Transverse colon (tissue), 4 donors: ENCODE measurements at regions not wholly inside any gene's neighbourhood (a gene's known extent, or its start where the extent isn't known, plus 50 kb on each side); places are given as distances from the start of the nearest gene placed in this dataset.
"Not testable (repeated sequence)": the region's sequence is repeated elsewhere in the genome, so short reads cannot be mapped to it uniquely, and the experiment has no call there.

ENCODE experiments used
- POLR2A ChIP-seq: fragments of 450-650 bp; IDR thresholded peaks from one replicate; pipeline ENCODE4 v1.6.1; 2016; ENCODE audit warnings: antibody characterized with exemption, mild to moderate bottlenecking, moderate library complexity
- POLR2AphosphoS5 ChIP-seq, 3 donors: sonication (generic); formaldehyde crosslinking; IDR thresholded peaks; one replicate each; pipeline ENCODE4 v1.6.1; 2016; ENCODE audit warnings: antibody characterized with exemption in 3 of 3
- TF ChIP-seq, protein P1 (sequence below), 5 experiments: fragments of 200-600 bp in 3 of 5; fragments of 450-650 bp in 2 of 5; sonication (generic) in 3 of 5; IDR thresholded peaks; 1 replicate in 2 of 5; 2 replicates in 3 of 5; pipeline ENCODE4 v1.5.1; 2016 to 2017; ENCODE audit warnings: antibody characterized with exemption in 5 of 5, inconsistent platforms in 3 of 5, mild to moderate bottlenecking in 2 of 5, moderate library complexity in 1 of 5

GRCh38 chr6:58121616-58122015 is 804.2 kb downstream of the PRIM2 start:
- TF ChIP-seq, protein P1, sequence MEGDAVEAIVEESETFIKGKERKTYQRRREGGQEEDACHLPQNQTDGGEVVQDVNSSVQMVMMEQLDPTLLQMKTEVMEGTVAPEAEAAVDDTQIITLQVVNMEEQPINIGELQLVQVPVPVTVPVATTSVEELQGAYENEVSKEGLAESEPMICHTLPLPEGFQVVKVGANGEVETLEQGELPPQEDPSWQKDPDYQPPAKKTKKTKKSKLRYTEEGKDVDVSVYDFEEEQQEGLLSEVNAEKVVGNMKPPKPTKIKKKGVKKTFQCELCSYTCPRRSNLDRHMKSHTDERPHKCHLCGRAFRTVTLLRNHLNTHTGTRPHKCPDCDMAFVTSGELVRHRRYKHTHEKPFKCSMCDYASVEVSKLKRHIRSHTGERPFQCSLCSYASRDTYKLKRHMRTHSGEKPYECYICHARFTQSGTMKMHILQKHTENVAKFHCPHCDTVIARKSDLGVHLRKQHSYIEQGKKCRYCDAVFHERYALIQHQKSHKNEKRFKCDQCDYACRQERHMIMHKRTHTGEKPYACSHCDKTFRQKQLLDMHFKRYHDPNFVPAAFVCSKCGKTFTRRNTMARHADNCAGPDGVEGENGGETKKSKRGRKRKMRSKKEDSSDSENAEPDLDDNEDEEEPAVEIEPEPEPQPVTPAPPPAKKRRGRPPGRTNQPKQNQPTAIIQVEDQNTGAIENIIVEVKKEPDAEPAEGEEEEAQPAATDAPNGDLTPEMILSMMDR (IDR thresholded peaks at IDR 0.05) = not testable (repeated sequence)
- not testable (repeated sequence) for TF ChIP-seq POLR2A; POLR2AphosphoS5 (IDR thresholded peaks at IDR 0.05)
